DND-41 (cell line): ENCODE measurements at regions not wholly inside any gene's neighbourhood (a gene's known extent, or its start where the extent isn't known, plus 50 kb on each side); places are given as distances from the start of the nearest gene placed in this dataset.

Source experiments
- ATAC-seq: fragments of 200-7000 bp; cut with Tn5 transposase; 3 replicates; pipeline ENCODE4 v1.9.1; 2021; ENCODE audit warnings: low read depth; ENCODE audit not compliant: insufficient read depth
- DNase-seq: peaks from one replicate; pipeline ENCODE4 v3.0.0-alpha.2; 2020
- H2AFZ ChIP-seq: 2 replicates; pipeline ENCODE4 v1.6.0; 2012; ENCODE audit warnings: low read depth, low read length
- H3K27ac ChIP-seq: 2 replicates; pipeline ENCODE4 v1.5.1; 2012; ENCODE audit warnings: low read length, inconsistent platforms
- H3K27me3 ChIP-seq: fragments of 200-600 bp; sonication (generic); 2 replicates; pipeline ENCODE4 v1.6.0; 2012; ENCODE audit warnings: low read length, mild to moderate bottlenecking, inconsistent platforms; ENCODE audit not compliant: insufficient read depth, poor library complexity
- H3K36me3 ChIP-seq: 2 replicates; pipeline ENCODE4 v1.5.1; 2012; ENCODE audit warnings: low read length, inconsistent platforms; ENCODE audit not compliant: insufficient read depth
- H3K4me1 ChIP-seq: 2 replicates; pipeline ENCODE4 v1.5.1; 2012; ENCODE audit warnings: mild to moderate bottlenecking, low read length; ENCODE audit not compliant: insufficient read depth
- H3K4me2 ChIP-seq: 2 replicates; pipeline ENCODE4 v1.6.0; 2012; ENCODE audit warnings: mild to moderate bottlenecking, moderate library complexity, low read length, inconsistent platforms; ENCODE audit not compliant: insufficient read depth
- H3K4me3 ChIP-seq, 2 experiments: fragments of 200-600 bp in 1 of 2; shearing (Covaris generic) in 1 of 2; 2 replicates each; pipeline ENCODE4 v1.5.1; 2012 to 2016; ENCODE audit warnings: inconsistent platforms in 2 of 2, low read length in 2 of 2, mild to moderate bottlenecking in 2 of 2, low read depth in 1 of 2, moderate library complexity in 1 of 2
- H3K79me2 ChIP-seq: 2 replicates; pipeline ENCODE4 v1.6.0; 2012; ENCODE audit warnings: low read length, inconsistent platforms; ENCODE audit not compliant: insufficient read depth
- H3K9ac ChIP-seq: 2 replicates; pipeline ENCODE4 v1.6.0; 2012; ENCODE audit warnings: low read depth, mild to moderate bottlenecking, inconsistent platforms, low read length, moderate library complexity
- H3K9me3 ChIP-seq: 2 replicates; pipeline ENCODE4 v1.5.1; 2012; ENCODE audit warnings: low read length, moderate library complexity, mild to moderate bottlenecking, inconsistent platforms; ENCODE audit not compliant: insufficient read depth, severe bottlenecking
- H4K20me1 ChIP-seq: 2 replicates; pipeline ENCODE4 v1.6.0; 2012; ENCODE audit warnings: low read length; ENCODE audit not compliant: insufficient read depth
- CTCF ChIP-seq: IDR thresholded peaks from 2 replicates; pipeline ENCODE4 v1.5.1; 2012; ENCODE audit warnings: borderline replicate concordance, low read length, moderate library complexity, mild to moderate bottlenecking; ENCODE audit not compliant: poor library complexity, severe bottlenecking; ENCODE audit errors: extremely low read depth
- EZH2 ChIP-seq: IDR thresholded peaks from 3 replicates; pipeline ENCODE4 v1.6.1; 2012; ENCODE audit warnings: borderline replicate concordance, low read depth, mild to moderate bottlenecking, moderate library complexity, low read length, inconsistent platforms; ENCODE audit not compliant: severe bottlenecking

GRCh38 chr6:155854787-155855186 is 399.1 kb upstream of the NOX3 start:
- Histone ChIP-seq H3K9ac (no peak overlapping the region), H3K27me3 (no peaks in the 10 kb centered on the region), H3K4me2 (no peak overlapping the region), H3K9me3 (no peaks in the 10 kb centered on the region), H3K27ac (no peak overlapping the region), H3K4me3 (no peak overlapping the region), H3K4me1 (no peaks in the 10 kb centered on the region), H3K36me3 (no peaks in the 10 kb centered on the region), H3K79me2 (no peaks in the 10 kb centered on the region), H4K20me1 (no peaks in the 10 kb centered on the region), H2AFZ (no peak overlapping the region)
- ATAC-seq: no peak
- no peak for TF ChIP-seq CTCF
- no peak for TF ChIP-seq EZH2
- DNase-seq: no peak

GRCh38 chr6:155853011-155853410 is 397.4 kb upstream of the NOX3 start:
- Histone ChIP-seq H2AFZ (no peak overlapping the region), H3K79me2 (no peaks in the 10 kb centered on the region), H3K4me3 (no peak overlapping the region), H3K9ac (no peak overlapping the region), H3K36me3 (no peaks in the 10 kb centered on the region), H3K4me2 (no peak overlapping the region), H3K9me3 (no peaks in the 10 kb centered on the region), H4K20me1 (no peaks in the 10 kb centered on the region), H3K4me1 (no peaks in the 10 kb centered on the region), H3K27me3 (no peaks in the 10 kb centered on the region), H3K27ac (no peak overlapping the region)
- TF ChIP-seq EZH2: no peak
- no peak for TF ChIP-seq CTCF
- DNase-seq (no peak), ATAC-seq (no peak)

GRCh38 chr6:155850408-155850841 is 394.8 kb upstream of the NOX3 start:
- Histone ChIP-seq H2AFZ (no peak overlapping the region), H3K36me3 (no peaks in the 10 kb centered on the region), H3K27me3 (no peaks in the 10 kb centered on the region), H3K4me1 (no peaks in the 10 kb centered on the region), H4K20me1 (no peaks in the 10 kb centered on the region), H3K9me3 (no peaks in the 10 kb centered on the region), H3K79me2 (no peaks in the 10 kb centered on the region), H3K4me3 (no peak overlapping the region), H3K4me2 (no peak overlapping the region), H3K9ac (no peak overlapping the region), H3K27ac (no peak overlapping the region)
- TF ChIP-seq CTCF: no peak
- TF ChIP-seq EZH2: no peak
- ATAC-seq (no peak), DNase-seq (no peak)

GRCh38 chr6:155847711-155848110 is 392.1 kb upstream of the NOX3 start:
- no peak overlapping the region for H3K4me3 ChIP-seq
- ATAC-seq: no peak

More at GRCh38 chr6:155847711-155848110, 392.1 kb upstream of the NOX3 start:
- no peak overlapping the region for H3K9ac ChIP-seq
- no peaks in the 10 kb centered on the region for H4K20me1 ChIP-seq
- no peak for DNase-seq
- H3K27me3 ChIP-seq: no peaks in the 10 kb centered on the region
- no peaks in the 10 kb centered on the region for H3K4me1 ChIP-seq
- TF ChIP-seq EZH2 (no peak), CTCF (no peak)
- H3K4me2 ChIP-seq: no peak overlapping the region
- no peaks in the 10 kb centered on the region for H3K36me3 ChIP-seq
- no peaks in the 10 kb centered on the region for H3K79me2 ChIP-seq
- H2AFZ ChIP-seq: no peak overlapping the region
- H3K9me3 ChIP-seq: no peaks in the 10 kb centered on the region
- H3K27ac ChIP-seq: no peak overlapping the region
